ENCODE measurements at regions not wholly inside any gene's neighbourhood (a gene's known extent, or its start where the extent isn't known, plus 50 kb on each side); places are given as distances from the start of the nearest gene placed in this dataset.

GRCh38 chr4:164531336-164531735 lies 222.6 kb upstream of the SMIM31 start:
- no peak for DNase-seq (ENCODE audit: low spot score)
- Histone ChIP-seq H3K36me3 (ENCODE audit: control insufficient read depth in 4 of 4, insufficient read depth in 3 of 4, low read depth in 1 of 4, low read length in 3 of 4) (no peaks in the 10 kb centered on the region), H3K4me3 (ENCODE audit: low read depth in 1 of 3, low read length in 3 of 3) (no peak overlapping the region), H3K4me1 (ENCODE audit: control insufficient read depth in 4 of 4, insufficient read depth in 4 of 4, low read length in 3 of 4) (no peaks in the 10 kb centered on the region), H3K27me3 (ENCODE audit: control insufficient read depth in 4 of 4, insufficient read depth in 4 of 4, low read length in 3 of 4) (peaks cover 0 to 2% (median 0%) of the 10 kb centered on the region in 4 donors), H3K9me3 (ENCODE audit: control insufficient read depth in 4 of 4, low read length in 3 of 4) (no peaks in the 10 kb centered on the region), H3K9ac (ENCODE audit: low read depth in 1 of 2, low read length in 2 of 2) (no peak overlapping the region), H3K27ac (ENCODE audit: low read depth in 1 of 2, low read length in 2 of 2) (no peak overlapping the region)
- 67% methylated on average over 4 of the region's 4 CpGs for WGBS
- TF ChIP-seq JUND (IDR thresholded peaks at IDR 0.05): no peak
- no peak for TF ChIP-seq CTCF (IDR thresholded peaks at IDR 0.05; ENCODE audit: low read depth, low read length, missing input control)
- no peak for TF ChIP-seq FOXA1 (IDR thresholded peaks at IDR 0.05)
- TF ChIP-seq GABPA (IDR thresholded peaks at IDR 0.05 in 1 of 2, conservative IDR thresholded peaks at IDR 0.05 in 1 of 2): no peak
- TF ChIP-seq FOXA2 (IDR thresholded peaks at IDR 0.05): no peak
- TF ChIP-seq NR2F2 (IDR thresholded peaks at IDR 0.05): no peak
- TF ChIP-seq SP1 (IDR thresholded peaks at IDR 0.05): no peak

- Histone ChIP-seq H3K4me1 (ENCODE audit: control insufficient read depth in 4 of 4, insufficient read depth in 4 of 4, low read length in 3 of 4) (no peaks in the 10 kb centered on the region), H3K27me3 (ENCODE audit: control insufficient read depth in 4 of 4, insufficient read depth in 4 of 4, low read length in 3 of 4) (no peaks in the 10 kb centered on the region), H3K4me3 (ENCODE audit: low read depth in 1 of 3, low read length in 3 of 3) (no peak overlapping the region), H3K27ac (ENCODE audit: low read depth in 1 of 2, low read length in 2 of 2) (no peak overlapping the region), H3K9me3 (ENCODE audit: control insufficient read depth in 4 of 4, low read length in 3 of 4) (peaks cover 0 to 12% (median 2%) of the 10 kb centered on the region in 4 donors), H3K9ac (ENCODE audit: low read depth in 1 of 2, low read length in 2 of 2) (no peak overlapping the region), H3K36me3 (ENCODE audit: control insufficient read depth in 4 of 4, insufficient read depth in 3 of 4, low read depth in 1 of 4, low read length in 3 of 4) (no peaks in the 10 kb centered on the region)
- no peak for DNase-seq (ENCODE audit: low spot score)
- 82% methylated on average over 2 of the region's 2 CpGs for WGBS
- TF ChIP-seq EGR1 (IDR thresholded peaks at IDR 0.05; ENCODE audit: low read depth in 2 of 2) (no peak), FOXA1 (IDR thresholded peaks at IDR 0.05) (no peak), RAD21 (IDR thresholded peaks at IDR 0.05) (no peak), REST (IDR thresholded peaks at IDR 0.05) (no peak), FOXA2 (IDR thresholded peaks at IDR 0.05) (no peak), GABPA (IDR thresholded peaks at IDR 0.05 in 1 of 2, conservative IDR thresholded peaks at IDR 0.05 in 1 of 2) (no peak)
These were observed 217.1 kb upstream of the SMIM31 start for GRCh38 chr4:164536814-164537213.

- H3K4me1 ChIP-seq (ENCODE audit: control insufficient read depth in 4 of 4, insufficient read depth in 4 of 4, low read length in 3 of 4): no peaks in the 10 kb centered on the region
- TF ChIP-seq RAD21 (IDR thresholded peaks at IDR 0.05): no peak
- no peak for TF ChIP-seq EGR1 (IDR thresholded peaks at IDR 0.05; ENCODE audit: low read depth in 2 of 2)
- no peak for TF ChIP-seq SP1 (IDR thresholded peaks at IDR 0.05)
- TF ChIP-seq REST (IDR thresholded peaks at IDR 0.05): no peak
- TF ChIP-seq ATF3 (IDR thresholded peaks at IDR 0.05): no peak
- no peak for TF ChIP-seq HNF4A (conservative IDR thresholded peaks at IDR 0.05)
- no peak for TF ChIP-seq YY1 (IDR thresholded peaks at IDR 0.05)
These were observed 215.8 kb upstream of the SMIM31 start for GRCh38 chr4:164538097-164538496.

More at GRCh38 chr4:164538097-164538496, 215.8 kb upstream of the SMIM31 start:
- no peak overlapping the region for H3K4me3 ChIP-seq (ENCODE audit: low read depth in 1 of 3, low read length in 3 of 3)
- WGBS: 69% methylated on average over 4 of the region's 4 CpGs
- H3K9ac ChIP-seq (ENCODE audit: low read depth in 1 of 2, low read length in 2 of 2): no peak overlapping the region
- H3K9me3 ChIP-seq (ENCODE audit: control insufficient read depth in 4 of 4, low read length in 3 of 4): peaks cover 0 to 12% (median 2%) of the 10 kb centered on the region in 4 donors
- no peak overlapping the region for H3K27ac ChIP-seq (ENCODE audit: low read depth in 1 of 2, low read length in 2 of 2)
- no peaks in the 10 kb centered on the region for H3K27me3 ChIP-seq (ENCODE audit: control insufficient read depth in 4 of 4, insufficient read depth in 4 of 4, low read length in 3 of 4)
- no peak for DNase-seq (ENCODE audit: low spot score)
- no peaks in the 10 kb centered on the region for H3K36me3 ChIP-seq (ENCODE audit: control insufficient read depth in 4 of 4, insufficient read depth in 3 of 4, low read depth in 1 of 4, low read length in 3 of 4)

Data from liver (tissue), 8 donors.